ENCODE measurements at regions not wholly inside any gene's neighbourhood (a gene's known extent, or its start where the extent isn't known, plus 50 kb on each side); places are given as distances from the start of the nearest gene placed in this dataset.

DNA sequence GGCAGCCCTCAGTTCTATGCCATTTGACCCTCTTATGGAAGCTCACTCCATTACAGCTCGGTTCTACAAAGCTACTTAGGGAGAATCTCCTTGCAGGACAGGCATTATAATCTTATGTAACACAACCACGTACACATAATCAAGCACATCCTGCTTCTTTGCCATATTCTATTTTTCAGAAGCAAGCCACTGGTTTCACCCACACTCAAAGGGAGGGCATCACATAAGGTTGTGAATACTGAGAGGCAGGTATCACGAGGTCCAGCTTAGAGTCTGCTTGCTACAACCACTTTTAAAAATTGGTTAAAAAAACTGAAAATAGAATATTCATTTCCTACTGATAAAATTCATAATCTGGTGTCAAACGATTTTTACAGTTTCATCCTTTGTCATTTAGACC, 589.2 kb downstream of the SLC16A7 start:
- Histone ChIP-seq H2BK15ac (ENCODE audit: low read length) (no peak overlapping the region), H3K79me2 (ENCODE audit: control insufficient read depth in 1 of 2, insufficient read depth in 2 of 2, low read length in 2 of 2) (no peaks in the 10 kb centered on the region), H3K56ac (replicated peaks; ENCODE audit: insufficient read length, low read depth, low read length) (no peak overlapping the region), H3K18ac (ENCODE audit: extremely low read depth, low read length) (no peak overlapping the region), H3K23me2 (ENCODE audit: low read depth, low read length) (no peaks in the 10 kb centered on the region), H3K23ac (ENCODE audit: insufficient read length) (no peak overlapping the region), H4K8ac (ENCODE audit: extremely low read depth, insufficient read depth, low read length) (no peak overlapping the region), H2AK5ac (ENCODE audit: low read depth, low read length) (no peak overlapping the region), H2BK12ac (ENCODE audit: low read depth, low read length) (no peak overlapping the region), H2AFZ (ENCODE audit: low read length) (no peak overlapping the region), H4K5ac (ENCODE audit: insufficient read length, low read depth, low read length) (no peak overlapping the region), H3K9ac (replicated peaks in 1 of 4; ENCODE audit: extremely low read depth in 1 of 4, low read depth in 3 of 4, low read length in 3 of 4) (no peak overlapping the region), H2BK5ac (ENCODE audit: low read depth, low read length) (no peak overlapping the region), H4K20me1 (replicated peaks in 1 of 2; ENCODE audit: control insufficient read depth in 1 of 2, insufficient read depth in 2 of 2, low read length in 2 of 2) (no peaks in the 10 kb centered on the region), H3K79me1 (ENCODE audit: low read depth, low read length) (no peaks in the 10 kb centered on the region), H3K4ac (replicated peaks; ENCODE audit: insufficient read length, low read depth, low read length) (no peak overlapping the region), H3K4me1 (replicated peaks in 1 of 4; ENCODE audit: control insufficient read depth in 3 of 4, insufficient read depth in 4 of 4, low read length in 3 of 4) (no peaks in the 10 kb centered on the region), H3K4me3 (ENCODE audit: extremely low read depth in 1 of 4, insufficient read depth in 2 of 4, low read depth in 3 of 4, low read length in 4 of 4) (no peak overlapping the region), H3K4me2 (ENCODE audit: insufficient read depth in 1 of 2, low read depth in 2 of 2, low read length in 2 of 2) (no peak overlapping the region), H3K27me3 (replicated peaks in 1 of 4; ENCODE audit: control insufficient read depth in 3 of 4, extremely low read depth in 1 of 4, insufficient read depth in 3 of 4, low read length in 3 of 4) (no peaks in the 10 kb centered on the region), H2BK120ac (replicated peaks; ENCODE audit: low read depth, low read length) (no peak overlapping the region), H3K14ac (ENCODE audit: insufficient read length) (no peak overlapping the region), H4K91ac (replicated peaks; ENCODE audit: insufficient read length, low read length) (no peak overlapping the region), H3K36me3 (ENCODE audit: control insufficient read depth in 2 of 4, insufficient read depth in 4 of 4, low read length in 3 of 4) (no peaks in the 10 kb centered on the region), H3K27ac (ENCODE audit: low read depth, low read length) (no peak overlapping the region), H2BK20ac (ENCODE audit: low read length) (no peak overlapping the region), H3K9me3 (ENCODE audit: insufficient read depth in 2 of 2, low read depth in 1 of 2, low read length in 1 of 2) (no peaks in the 10 kb centered on the region)
- ChIA-PET CTCF (ENCODE audit: partially characterized antibody) (interaction anchor here (0.7 kb wide), 1 partner anchor 9 kb away, joined by 3 read pairs; no protein-coding TSS in a partner anchor), POLR2A (ENCODE audit: partially characterized antibody) (interaction anchor here (0.7 kb wide), 1 partner anchor 309 kb away, joined by 3 read pairs; no protein-coding TSS in a partner anchor)
- no peak for FAIRE-seq
- DNase-seq (ENCODE audit: low read depth in 1 of 2, low spot score in 2 of 2), result no peak
- 91% methylated on average over 4 of the region's 4 CpGs; no CpG with 5 or more reads in 1 of the 2 experiments for WGBS, 2 experiments (ENCODE audit: extremely low coverage in 1 of 2, insufficient coverage in 1 of 2, insufficient read length in 1 of 2, insufficient replicate concordance in 2 of 2, low coverage in 1 of 2, low lambda C conversion rate in 2 of 2, missing lambda C conversion rate in 1 of 2)
- TF ChIP-seq BRCA1 (IDR thresholded peaks at IDR 0.05; ENCODE audit: low read depth, low read length) (no peak), CBX8 (IDR thresholded peaks at IDR 0.05; ENCODE audit: borderline replicate concordance, low read depth, low read length) (no peak), POU5F1 (IDR thresholded peaks at IDR 0.05; ENCODE audit: low read depth, low read length) (no peak), RNF2 (IDR thresholded peaks at IDR 0.05; ENCODE audit: borderline replicate concordance, low read depth, low read length, missing control alignments, poor library complexity, severe bottlenecking) (no peak)
